ENCODE measurements at regions not wholly inside any gene's neighbourhood (a gene's known extent, or its start where the extent isn't known, plus 50 kb on each side); places are given as distances from the start of the nearest gene placed in this dataset.

DNA sequence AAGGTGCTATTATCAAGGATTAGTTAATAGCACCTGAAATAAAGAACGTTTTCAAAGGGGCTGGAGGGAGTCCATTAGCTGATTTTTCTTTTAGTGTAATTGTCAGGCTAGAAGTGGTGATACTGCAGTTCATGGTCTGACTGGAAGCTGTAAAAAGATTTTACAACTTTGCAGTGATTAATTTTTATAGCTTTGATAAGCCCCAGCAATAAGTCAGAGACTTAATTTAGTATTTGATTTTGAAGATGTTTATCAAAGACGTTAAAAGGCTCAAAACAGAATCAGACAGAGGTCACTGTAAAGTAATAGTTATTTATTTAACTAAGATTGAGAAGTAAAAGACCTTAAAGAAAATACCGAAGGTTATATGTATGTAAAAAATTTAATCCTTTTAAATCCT, 165.5 kb upstream of the FMN2 start:
- intact Hi-C loops (cut with micrococcal nuclease; ENCODE audit: unreplicated experiment) (no loop called here), in situ Hi-C loops (cut with HindIII; ENCODE audit: low pct_unique_long_range_greater_than_20kb, low sequenced_read_pairs) (no loop called here)
- TF ChIP-seq SIN3A (IDR thresholded peaks at IDR 0.05; ENCODE audit: borderline replicate concordance, insufficient read depth, low read depth, low read length) (no peak), POLR2AphosphoS5 (IDR thresholded peaks at IDR 0.05; ENCODE audit: low read depth, low read length) (no peak), TCF7L2 (IDR thresholded peaks at IDR 0.05; ENCODE audit: low read depth, low read length) (no peak)
- TF ChIP-seq, protein P1, sequence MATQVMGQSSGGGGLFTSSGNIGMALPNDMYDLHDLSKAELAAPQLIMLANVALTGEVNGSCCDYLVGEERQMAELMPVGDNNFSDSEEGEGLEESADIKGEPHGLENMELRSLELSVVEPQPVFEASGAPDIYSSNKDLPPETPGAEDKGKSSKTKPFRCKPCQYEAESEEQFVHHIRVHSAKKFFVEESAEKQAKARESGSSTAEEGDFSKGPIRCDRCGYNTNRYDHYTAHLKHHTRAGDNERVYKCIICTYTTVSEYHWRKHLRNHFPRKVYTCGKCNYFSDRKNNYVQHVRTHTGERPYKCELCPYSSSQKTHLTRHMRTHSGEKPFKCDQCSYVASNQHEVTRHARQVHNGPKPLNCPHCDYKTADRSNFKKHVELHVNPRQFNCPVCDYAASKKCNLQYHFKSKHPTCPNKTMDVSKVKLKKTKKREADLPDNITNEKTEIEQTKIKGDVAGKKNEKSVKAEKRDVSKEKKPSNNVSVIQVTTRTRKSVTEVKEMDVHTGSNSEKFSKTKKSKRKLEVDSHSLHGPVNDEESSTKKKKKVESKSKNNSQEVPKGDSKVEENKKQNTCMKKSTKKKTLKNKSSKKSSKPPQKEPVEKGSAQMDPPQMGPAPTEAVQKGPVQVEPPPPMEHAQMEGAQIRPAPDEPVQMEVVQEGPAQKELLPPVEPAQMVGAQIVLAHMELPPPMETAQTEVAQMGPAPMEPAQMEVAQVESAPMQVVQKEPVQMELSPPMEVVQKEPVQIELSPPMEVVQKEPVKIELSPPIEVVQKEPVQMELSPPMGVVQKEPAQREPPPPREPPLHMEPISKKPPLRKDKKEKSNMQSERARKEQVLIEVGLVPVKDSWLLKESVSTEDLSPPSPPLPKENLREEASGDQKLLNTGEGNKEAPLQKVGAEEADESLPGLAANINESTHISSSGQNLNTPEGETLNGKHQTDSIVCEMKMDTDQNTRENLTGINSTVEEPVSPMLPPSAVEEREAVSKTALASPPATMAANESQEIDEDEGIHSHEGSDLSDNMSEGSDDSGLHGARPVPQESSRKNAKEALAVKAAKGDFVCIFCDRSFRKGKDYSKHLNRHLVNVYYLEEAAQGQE (IDR thresholded peaks at IDR 0.05; ENCODE audit: insufficient read depth in 1 of 2, low read depth in 2 of 2, low read length in 1 of 2), result no peak
- TF ChIP-seq, protein P2, sequence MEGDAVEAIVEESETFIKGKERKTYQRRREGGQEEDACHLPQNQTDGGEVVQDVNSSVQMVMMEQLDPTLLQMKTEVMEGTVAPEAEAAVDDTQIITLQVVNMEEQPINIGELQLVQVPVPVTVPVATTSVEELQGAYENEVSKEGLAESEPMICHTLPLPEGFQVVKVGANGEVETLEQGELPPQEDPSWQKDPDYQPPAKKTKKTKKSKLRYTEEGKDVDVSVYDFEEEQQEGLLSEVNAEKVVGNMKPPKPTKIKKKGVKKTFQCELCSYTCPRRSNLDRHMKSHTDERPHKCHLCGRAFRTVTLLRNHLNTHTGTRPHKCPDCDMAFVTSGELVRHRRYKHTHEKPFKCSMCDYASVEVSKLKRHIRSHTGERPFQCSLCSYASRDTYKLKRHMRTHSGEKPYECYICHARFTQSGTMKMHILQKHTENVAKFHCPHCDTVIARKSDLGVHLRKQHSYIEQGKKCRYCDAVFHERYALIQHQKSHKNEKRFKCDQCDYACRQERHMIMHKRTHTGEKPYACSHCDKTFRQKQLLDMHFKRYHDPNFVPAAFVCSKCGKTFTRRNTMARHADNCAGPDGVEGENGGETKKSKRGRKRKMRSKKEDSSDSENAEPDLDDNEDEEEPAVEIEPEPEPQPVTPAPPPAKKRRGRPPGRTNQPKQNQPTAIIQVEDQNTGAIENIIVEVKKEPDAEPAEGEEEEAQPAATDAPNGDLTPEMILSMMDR (IDR thresholded peaks at IDR 0.05), result no peak
- Histone ChIP-seq H3K9me3 (ENCODE audit: control insufficient read depth, insufficient read depth, low read depth, low read length) (no peaks in the 10 kb centered on the region), H3K36me3 (ENCODE audit: control insufficient read depth, insufficient read depth, low read length) (no peaks in the 10 kb centered on the region), H3K27ac (ENCODE audit: low read length) (no peak overlapping the region), H3K4me3 (ENCODE audit: low read depth in 2 of 2, low read length in 2 of 2) (no peak overlapping the region), H3K27me3 (ENCODE audit: control insufficient read depth, insufficient read depth, low read length) (no peaks in the 10 kb centered on the region), H3K4me1 (ENCODE audit: control insufficient read depth, insufficient read depth, low read length) (no peaks in the 10 kb centered on the region)
- no peak for ATAC-seq
- POLR2A ChIA-PET, result no interaction called here
- CTCF ChIA-PET, result no interaction called here
- no TSS peak for BruUV-seq (replicated peaks)
- DNase-seq (ENCODE audit: low read depth, low spot score), result no peak

DNA sequence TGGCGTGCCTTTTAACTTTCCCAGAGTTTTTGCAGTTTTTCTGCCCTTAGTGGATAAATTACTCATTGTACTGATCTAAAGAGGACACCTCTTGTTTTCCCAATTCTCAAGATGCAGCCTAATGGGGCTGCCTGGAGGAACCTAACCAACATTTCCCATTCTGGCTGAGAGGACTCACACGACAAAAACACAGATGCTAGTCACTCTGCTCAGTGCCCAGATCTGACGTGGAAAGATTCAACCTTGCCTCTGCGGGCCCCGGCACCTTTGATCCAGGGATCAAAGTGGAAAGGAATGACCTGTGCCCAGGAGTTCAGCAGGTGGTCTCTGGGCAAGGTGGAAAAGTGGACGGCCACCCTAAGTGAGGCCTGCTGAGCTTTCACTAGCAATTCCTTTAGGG, 162.4 kb upstream of the FMN2 start:
- in situ Hi-C loops (cut with HindIII; ENCODE audit: low pct_unique_long_range_greater_than_20kb, low sequenced_read_pairs), result no loop called here
- intact Hi-C loops (cut with micrococcal nuclease; ENCODE audit: unreplicated experiment), result no loop called here
- DNase-seq (ENCODE audit: low read depth, low spot score), result no peak
- ChIA-PET POLR2A (no interaction called here), CTCF (no interaction called here)
- Histone ChIP-seq H3K27ac (ENCODE audit: low read length) (no peak overlapping the region), H3K4me1 (ENCODE audit: control insufficient read depth, insufficient read depth, low read length) (no peaks in the 10 kb centered on the region), H3K9me3 (ENCODE audit: control insufficient read depth, insufficient read depth, low read depth, low read length) (no peaks in the 10 kb centered on the region), H3K36me3 (ENCODE audit: control insufficient read depth, insufficient read depth, low read length) (no peaks in the 10 kb centered on the region), H3K27me3 (ENCODE audit: control insufficient read depth, insufficient read depth, low read length) (no peaks in the 10 kb centered on the region), H3K4me3 (ENCODE audit: low read depth in 2 of 2, low read length in 2 of 2) (no peak overlapping the region)
- ATAC-seq, result no peak
- TF ChIP-seq SIN3A (IDR thresholded peaks at IDR 0.05; ENCODE audit: borderline replicate concordance, insufficient read depth, low read depth, low read length), result no peak
- TF ChIP-seq, protein P2 (IDR thresholded peaks at IDR 0.05), result no peak
- TF ChIP-seq TCF7L2 (IDR thresholded peaks at IDR 0.05; ENCODE audit: low read depth, low read length), result no peak
- TF ChIP-seq, protein P1 (IDR thresholded peaks at IDR 0.05; ENCODE audit: insufficient read depth in 1 of 2, low read depth in 2 of 2, low read length in 1 of 2), result no peak
- TF ChIP-seq POLR2AphosphoS5 (IDR thresholded peaks at IDR 0.05; ENCODE audit: low read depth, low read length), result no peak
- BruUV-seq (replicated peaks), result no TSS peak
